GM19238 (cell line): ENCODE measurements at regions not wholly inside any gene's neighbourhood (a gene's known extent, or its start where the extent isn't known, plus 50 kb on each side); places are given as distances from the start of the nearest gene placed in this dataset.

Experiments used
- DNase-seq: peaks from one replicate; pipeline ENCODE4 v3.0.0; 2011; ENCODE audit warnings: low spot score; ENCODE audit not compliant: insufficient read length

- DNase-seq, result no peak
These were observed 146.3 kb upstream of the SP8 start for GRCh38 chr7:20932785-20933527.

- no peak for DNase-seq
These were observed 158.8 kb upstream of the SP8 start for GRCh38 chr7:20945451-20945850.

GRCh38 chr7:20952916-20953315 lies 166.2 kb upstream of the SP8 start:
- no peak for DNase-seq

GRCh38 chr7:20954711-20955619 lies 168.3 kb upstream of the SP8 start:
- no peak for DNase-seq

DNA sequence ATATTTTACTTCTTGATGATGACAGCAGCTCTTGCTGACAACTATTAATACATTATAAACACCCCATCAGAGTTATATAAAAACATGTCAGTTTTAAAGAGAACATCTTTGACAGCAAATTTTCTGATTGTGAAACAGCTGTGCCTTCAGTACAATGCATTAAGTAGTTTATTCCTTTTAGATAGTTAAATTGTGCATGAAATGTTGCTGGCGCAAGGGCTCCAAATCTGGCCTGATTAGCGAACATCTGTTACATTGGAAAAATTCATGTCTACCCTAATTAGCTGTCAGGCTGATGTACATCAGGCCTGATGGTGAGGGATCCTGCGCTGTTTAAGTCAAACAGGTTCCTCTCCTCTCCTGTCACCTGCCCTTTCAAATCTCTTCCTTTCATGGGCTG lies 171.9 kb upstream of the SP8 start:
- no peak for DNase-seq

- DNase-seq, result no peak
These were observed 172.6 kb upstream of the SP8 start for GRCh38 chr7:20959281-20959680.

DNA sequence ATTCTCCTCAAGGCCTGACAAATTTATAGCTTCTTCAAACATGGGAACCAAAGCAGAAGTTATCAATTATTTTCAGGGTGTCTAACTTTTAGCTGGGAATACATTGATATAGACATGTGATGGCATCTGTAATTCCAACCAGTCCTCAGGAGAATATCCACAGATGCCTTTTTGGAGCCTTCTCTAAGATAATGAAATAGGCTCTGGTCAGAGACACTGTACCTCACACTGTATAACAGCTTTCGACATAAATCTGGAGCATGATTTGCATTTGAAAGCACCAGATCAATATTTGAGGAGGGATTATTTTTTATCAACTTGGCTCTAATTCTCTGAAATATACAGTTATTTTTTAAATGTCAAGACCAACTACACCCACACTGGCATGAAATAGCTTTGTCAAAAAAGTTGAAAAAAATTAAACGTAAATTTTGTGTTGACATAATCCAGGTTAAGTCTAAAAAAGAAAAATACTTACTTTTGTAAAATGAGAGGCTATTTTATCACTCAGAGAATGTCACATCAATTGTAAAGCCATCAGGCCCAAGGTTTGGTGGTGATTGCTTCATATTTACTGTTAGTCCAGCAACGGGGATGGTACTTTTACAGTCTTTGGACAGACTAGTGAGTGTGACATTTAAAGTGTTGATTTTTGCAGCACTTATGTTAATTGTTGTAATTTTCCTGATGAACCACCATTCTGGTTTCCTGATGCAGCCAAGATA lies 177.0 kb upstream of the SP8 start:
- DNase-seq, result no peak

DNA sequence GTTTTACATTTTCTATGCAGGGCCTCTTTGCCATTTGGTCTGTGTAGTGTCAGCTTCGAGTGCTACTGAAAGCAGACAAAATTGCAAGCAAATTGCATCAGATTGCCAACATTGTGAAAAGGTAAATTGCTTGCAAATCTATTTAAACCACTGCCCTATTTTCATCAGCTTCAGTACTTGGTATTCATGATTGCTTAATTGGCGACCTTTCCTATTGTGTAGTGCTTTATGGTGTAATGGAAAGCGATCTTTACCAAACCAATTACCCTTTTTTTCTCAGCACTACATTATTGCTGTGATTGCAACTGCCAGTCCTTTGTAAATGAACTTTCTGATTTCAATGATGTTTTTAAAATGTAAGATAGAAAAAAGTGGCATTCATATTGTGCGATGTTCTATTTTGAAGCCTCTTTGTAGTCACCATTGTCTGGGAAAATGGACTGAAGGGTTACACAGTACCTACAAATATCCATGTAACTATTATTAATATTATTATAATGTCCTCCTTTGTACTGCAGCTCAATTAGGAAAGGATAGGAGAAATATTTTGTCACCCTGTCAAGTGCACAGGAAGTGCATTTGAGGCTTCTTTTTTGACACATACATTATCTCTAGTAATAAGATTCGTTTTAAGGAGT lies 177.7 kb upstream of the SP8 start:
- no peak for DNase-seq

DNA sequence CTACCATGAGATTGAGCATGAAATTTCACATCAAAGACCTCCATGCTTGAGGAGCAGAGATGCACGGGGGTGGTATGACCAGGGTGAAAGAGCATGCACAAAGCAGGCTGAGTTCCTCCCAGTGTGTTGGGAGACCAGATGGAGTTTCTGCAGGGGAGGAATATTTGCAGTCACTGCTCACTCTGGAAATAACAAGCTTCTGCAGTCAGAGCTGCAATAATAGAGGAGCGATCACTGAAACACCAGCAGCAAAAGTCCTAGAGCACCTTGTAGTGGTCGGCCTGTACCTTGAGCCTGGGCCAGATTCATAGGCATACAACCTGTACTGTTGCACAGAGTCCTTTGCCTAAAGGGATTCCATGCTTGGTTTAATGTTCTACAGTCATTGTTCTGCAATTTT lies 184.5 kb upstream of the SP8 start:
- no peak for DNase-seq

DNA sequence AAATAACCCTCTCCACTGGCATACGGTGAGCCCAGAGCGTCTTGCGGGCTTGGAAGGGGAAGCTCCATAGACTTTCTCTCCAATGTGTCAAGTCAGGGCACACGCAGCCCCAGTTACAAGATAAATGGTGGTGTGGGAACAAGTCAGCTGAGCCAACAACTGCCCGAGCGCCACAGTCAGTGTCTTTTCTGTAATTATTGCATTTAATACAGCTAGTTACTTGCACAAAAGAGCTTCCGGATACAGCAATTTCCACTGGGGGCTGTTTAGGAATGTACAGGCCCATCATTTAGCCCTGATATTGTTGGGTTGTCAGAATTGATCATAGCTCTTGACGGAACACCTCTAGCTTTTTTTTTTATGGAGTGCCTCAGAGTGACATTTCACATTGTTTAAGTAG lies 193.5 kb upstream of the SP8 start:
- no peak for DNase-seq

DNA sequence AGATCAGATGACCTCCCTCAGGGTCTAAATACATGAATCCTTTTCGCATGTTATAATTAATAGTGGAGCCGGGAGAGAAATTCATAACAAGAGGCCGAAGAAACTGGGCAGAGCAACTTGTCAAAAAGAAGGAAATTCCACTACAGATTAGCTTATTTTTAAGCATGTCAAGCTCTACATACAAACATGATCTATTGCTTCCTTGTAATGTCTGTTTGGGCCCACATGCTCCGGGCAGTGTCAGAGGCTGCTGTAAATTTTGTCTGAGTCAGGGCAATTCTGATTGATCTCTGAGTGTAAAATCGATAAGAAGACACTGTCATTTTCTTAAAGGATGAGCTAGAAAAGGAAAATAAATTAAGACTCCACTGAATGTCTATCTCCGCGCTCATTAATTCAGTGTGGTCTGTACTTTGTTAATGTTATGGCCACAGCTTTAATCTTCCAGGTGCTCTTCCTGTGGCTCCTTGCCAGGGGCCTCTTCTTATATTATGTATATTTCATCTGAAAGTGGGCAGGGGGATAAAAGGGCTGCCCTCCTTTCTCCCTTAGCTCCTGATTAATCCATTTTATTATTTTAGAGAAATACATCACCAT lies 194.1 kb upstream of the SP8 start:
- DNase-seq, result no peak

DNA sequence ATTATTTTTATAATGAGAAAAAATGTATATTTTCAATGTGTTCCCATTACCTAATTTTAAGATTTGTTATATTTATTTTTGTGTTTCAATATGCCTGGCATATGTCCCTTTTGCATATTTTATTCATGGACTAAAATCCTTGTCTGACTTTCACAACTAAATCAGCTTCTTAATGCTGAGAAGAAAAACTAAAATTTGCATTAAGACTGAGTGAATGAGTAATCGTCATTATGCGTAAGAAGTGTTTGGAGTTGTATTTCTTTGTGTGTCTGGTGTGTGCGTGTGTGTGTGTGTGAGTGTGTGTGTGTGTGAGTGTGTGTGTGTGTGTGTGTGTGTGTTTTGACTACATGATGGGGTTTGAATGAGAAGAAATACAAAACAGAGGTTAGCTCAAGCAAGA lies 201.7 kb upstream of the SP8 start:
- no peak for DNase-seq

- DNase-seq, result no peak
These were observed 204.9 kb upstream of the SP8 start for GRCh38 chr7:20991544-20991943.

- no peak for DNase-seq
These were observed 207.0 kb upstream of the SP8 start for GRCh38 chr7:20993693-20994092.

DNA sequence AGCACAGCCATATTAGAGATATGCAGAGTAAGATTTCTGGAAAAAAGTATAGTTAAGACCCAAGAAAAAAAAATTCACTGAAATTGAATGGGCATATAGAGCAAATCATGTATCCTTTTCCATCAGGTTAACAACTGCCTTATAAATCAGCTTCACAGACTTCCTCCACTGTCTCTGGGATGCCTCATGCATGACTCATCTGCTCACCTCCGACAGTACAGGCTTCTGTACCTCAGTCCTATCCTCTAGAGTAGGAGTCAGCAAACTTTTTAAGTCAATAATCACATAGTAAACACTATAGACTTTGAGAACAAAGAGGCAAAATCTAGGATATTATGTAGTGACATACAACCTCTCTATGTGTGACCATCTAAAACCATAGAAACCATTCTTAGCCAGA lies 211.6 kb upstream of the SP8 start:
- DNase-seq, result no peak

GRCh38 chr7:21011153-21011552 lies 224.5 kb upstream of the SP8 start:
- DNase-seq, result no peak

DNA sequence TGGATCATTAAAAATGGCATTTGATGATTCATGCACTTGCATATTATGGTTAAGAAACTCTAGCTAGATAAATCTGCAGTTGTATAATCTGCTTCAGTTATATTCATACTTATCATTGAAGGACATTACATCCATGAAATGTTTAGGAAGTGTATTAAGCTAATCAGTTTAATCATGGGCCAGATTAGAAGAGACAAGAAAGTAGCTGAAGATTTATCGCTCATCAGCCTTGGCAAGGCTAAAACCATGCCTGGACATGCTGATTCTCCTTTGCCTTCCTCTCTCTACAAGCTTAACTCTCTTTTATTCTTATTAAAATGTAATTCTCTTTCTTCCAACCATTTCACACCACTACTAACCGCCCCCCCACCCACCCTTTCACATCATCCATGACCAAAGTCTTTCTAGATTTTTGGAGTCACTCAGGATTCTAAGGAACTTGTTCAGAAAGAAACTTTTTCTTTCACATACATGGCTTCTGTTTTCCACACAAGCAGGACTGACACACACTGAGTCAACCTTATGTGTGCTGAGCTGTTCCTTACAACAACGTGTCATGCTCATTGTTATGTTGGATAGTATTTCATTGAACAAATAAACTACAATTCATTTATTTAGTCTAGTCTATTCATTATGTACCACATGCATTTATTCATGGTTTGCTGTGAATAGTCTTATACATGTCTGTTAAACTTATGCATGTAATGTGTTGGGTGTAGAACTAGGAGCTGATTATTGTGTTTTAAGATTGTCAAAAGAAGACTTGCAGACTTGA lies 227.3 kb upstream of the SP8 start:
- DNase-seq, result no peak

- DNase-seq, result no peak
These were observed 234.0 kb upstream of the SP8 start for GRCh38 chr7:21020667-21021066.

- no peak for DNase-seq
These were observed 237.3 kb upstream of the SP8 start for GRCh38 chr7:21023841-21024484.

GRCh38 chr7:21024485-21024867 lies 237.8 kb upstream of the SP8 start:
- no peak for DNase-seq
